SU-DHL-6 (cell line): ENCODE measurements at regions not wholly inside any gene's neighbourhood (a gene's known extent, or its start where the extent isn't known, plus 50 kb on each side); places are given as distances from the start of the nearest gene placed in this dataset.

Experiments used
- H2AFZ ChIP-seq: fragments of 200-600 bp; sonication (generic); 2 replicates; pipeline ENCODE4 v1.6.1; 2014; ENCODE audit warnings: low read depth, mild to moderate bottlenecking, moderate library complexity, mixed read lengths, antibody characterized with exemption, low read length; ENCODE audit not compliant: severe bottlenecking
- H3F3A ChIP-seq: fragments of 200-600 bp; shearing (Covaris generic); 2 replicates; pipeline ENCODE4 v1.6.0; 2016; ENCODE audit warnings: antibody characterized with exemption, mild to moderate bottlenecking; ENCODE audit not compliant: insufficient read depth
- H3K27ac ChIP-seq: fragments of 200-600 bp; sonication (generic); 2 replicates; pipeline ENCODE4 v1.5.1; 2016; ENCODE audit warnings: low read depth, mild to moderate bottlenecking, low read length, moderate library complexity, mixed read lengths
- H3K27me3 ChIP-seq: fragments of 200-600 bp; sonication (generic), shearing (Covaris generic); 2 replicates; pipeline ENCODE4 v1.6.0; 2014; ENCODE audit warnings: mild to moderate bottlenecking, low read length
- H3K36me3 ChIP-seq: fragments of 200-600 bp; sonication (generic); 2 replicates; pipeline ENCODE4 v1.6.1; 2014; ENCODE audit warnings: mild to moderate bottlenecking, low read length, mixed read lengths
- H3K4me2 ChIP-seq: fragments of 300-600, 200-600 bp; shearing (Covaris generic), sonication (generic); 2 replicates; pipeline ENCODE4 v1.6.0; 2014; ENCODE audit warnings: low read length, low read depth, mild to moderate bottlenecking; ENCODE audit not compliant: poor library complexity, severe bottlenecking
- H3K4me3 ChIP-seq: fragments of 200-600 bp; sonication (generic); 2 replicates; pipeline ENCODE4 v1.5.1; 2014; ENCODE audit warnings: antibody characterized with exemption, low read length, mild to moderate bottlenecking, mixed read lengths; ENCODE audit not compliant: insufficient read depth, poor library complexity, severe bottlenecking
- H3K79me2 ChIP-seq: fragments of 200-600 bp; sonication (generic); 2 replicates; pipeline ENCODE4 v1.6.1; 2014; ENCODE audit warnings: mild to moderate bottlenecking, low read length, moderate library complexity; ENCODE audit not compliant: insufficient read depth
- H3K9ac ChIP-seq: fragments of 200-600 bp; sonication (generic); 2 replicates; pipeline ENCODE4 v1.7.0; 2014; ENCODE audit warnings: mild to moderate bottlenecking, low read length
- H3K9me2 ChIP-seq: fragments of 200-600 bp; sonication (generic); replicated peaks from 2 replicates; pipeline ENCODE4 v1.6.1; 2014; ENCODE audit warnings: low read length; ENCODE audit not compliant: insufficient read depth
- H3K9me3 ChIP-seq: fragments of 200-600 bp; sonication (generic); 2 replicates; pipeline ENCODE4 v1.6.1; 2014; ENCODE audit warnings: low read length, mixed read lengths; ENCODE audit not compliant: insufficient read depth
- H4K20me1 ChIP-seq: fragments of 200-600 bp; sonication (generic); 2 replicates; pipeline ENCODE4 v1.6.1; 2014; ENCODE audit warnings: low read depth, mild to moderate bottlenecking, antibody characterized with exemption, low read length, moderate library complexity, mixed read lengths
- EZH2phosphoT487 ChIP-seq: fragments of 200-600 bp; sonication (generic), shearing (Covaris generic); conservative IDR thresholded peaks from 2 replicates; pipeline ENCODE4 v1.6.1; 2018; ENCODE audit warnings: mild to moderate bottlenecking, antibody characterized with exemption, low read length, moderate library complexity, mixed read lengths
- TF ChIP-seq, protein P1 (sequence below): fragments of 200-600 bp; sonication (generic); IDR thresholded peaks from one replicate; pipeline ENCODE4 v1.5.1; 2017; ENCODE audit warnings: antibody characterized with exemption, mild to moderate bottlenecking, low read length, moderate library complexity; ENCODE audit not compliant: insufficient read depth, poor library complexity, severe bottlenecking

DNA sequence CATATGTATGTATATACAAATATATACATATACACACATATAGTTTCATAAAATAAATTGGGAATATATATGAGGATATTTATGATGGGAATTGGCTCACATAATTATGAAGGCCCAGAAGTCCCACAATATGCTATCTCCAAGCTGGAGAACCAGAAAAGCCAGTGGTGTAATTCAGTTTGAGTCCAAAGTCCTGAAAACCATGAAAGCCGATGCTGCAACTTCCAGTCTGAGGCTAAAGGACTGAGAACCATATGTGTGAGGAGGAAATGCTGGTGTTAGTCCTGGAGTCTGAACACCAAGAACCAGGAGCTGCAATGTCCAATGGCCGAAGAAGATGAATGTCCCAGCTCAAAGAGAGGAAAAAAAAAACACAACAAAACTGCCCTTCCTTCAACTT, 65.5 kb upstream of the PRKD1 start:
- TF ChIP-seq EZH2phosphoT487: no peak
- H3K79me2 ChIP-seq: no peaks in the 10 kb centered on the region
- no peak overlapping the region for H3K9ac ChIP-seq
- no peaks in the 10 kb centered on the region for H3K27me3 ChIP-seq
- no peak overlapping the region for H3K27ac ChIP-seq
- no peaks in the 10 kb centered on the region for H3K9me2 ChIP-seq
- H3K4me3 ChIP-seq: no peak overlapping the region
- H2AFZ ChIP-seq: no peak overlapping the region
- no peaks in the 10 kb centered on the region for H3F3A ChIP-seq
- no peaks in the 10 kb centered on the region for H4K20me1 ChIP-seq
- H3K36me3 ChIP-seq: no peaks in the 10 kb centered on the region
- no peak overlapping the region for H3K4me2 ChIP-seq
- no peaks in the 10 kb centered on the region for H3K9me3 ChIP-seq

DNA sequence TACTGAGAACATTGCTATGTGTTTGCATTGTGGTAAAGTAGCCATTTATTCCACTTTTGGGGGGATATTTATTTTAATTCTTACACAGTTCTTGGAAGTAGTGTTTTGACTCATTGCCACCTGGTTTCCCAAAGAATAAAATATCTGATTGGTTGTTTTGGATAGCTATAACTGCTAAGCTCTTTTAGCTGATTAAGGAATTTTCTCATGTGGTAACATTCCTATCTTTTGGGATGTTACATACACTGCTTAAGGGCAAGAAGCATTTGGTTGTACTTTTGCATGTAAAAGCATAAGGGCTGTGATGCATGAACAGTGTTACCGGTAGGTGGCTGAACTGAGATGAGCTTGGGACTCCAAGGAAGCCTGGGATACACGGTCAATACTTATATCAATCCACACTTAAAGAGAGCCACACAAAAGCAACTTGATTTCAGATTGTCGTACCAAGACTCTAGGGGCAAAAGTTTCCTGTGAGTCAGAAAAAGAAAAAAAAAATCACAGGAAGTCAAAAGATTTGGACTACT, 71.4 kb upstream of the PRKD1 start:
- no peak overlapping the region for H3K27ac ChIP-seq
- H2AFZ ChIP-seq: no peak overlapping the region
- no peaks in the 10 kb centered on the region for H3K9me2 ChIP-seq
- H3K4me2 ChIP-seq: no peak overlapping the region
- H3K4me3 ChIP-seq: no peak overlapping the region
- no peaks in the 10 kb centered on the region for H3K36me3 ChIP-seq
- H3K9me3 ChIP-seq: no peaks in the 10 kb centered on the region
- H3K79me2 ChIP-seq: no peaks in the 10 kb centered on the region
- TF ChIP-seq, protein P1, sequence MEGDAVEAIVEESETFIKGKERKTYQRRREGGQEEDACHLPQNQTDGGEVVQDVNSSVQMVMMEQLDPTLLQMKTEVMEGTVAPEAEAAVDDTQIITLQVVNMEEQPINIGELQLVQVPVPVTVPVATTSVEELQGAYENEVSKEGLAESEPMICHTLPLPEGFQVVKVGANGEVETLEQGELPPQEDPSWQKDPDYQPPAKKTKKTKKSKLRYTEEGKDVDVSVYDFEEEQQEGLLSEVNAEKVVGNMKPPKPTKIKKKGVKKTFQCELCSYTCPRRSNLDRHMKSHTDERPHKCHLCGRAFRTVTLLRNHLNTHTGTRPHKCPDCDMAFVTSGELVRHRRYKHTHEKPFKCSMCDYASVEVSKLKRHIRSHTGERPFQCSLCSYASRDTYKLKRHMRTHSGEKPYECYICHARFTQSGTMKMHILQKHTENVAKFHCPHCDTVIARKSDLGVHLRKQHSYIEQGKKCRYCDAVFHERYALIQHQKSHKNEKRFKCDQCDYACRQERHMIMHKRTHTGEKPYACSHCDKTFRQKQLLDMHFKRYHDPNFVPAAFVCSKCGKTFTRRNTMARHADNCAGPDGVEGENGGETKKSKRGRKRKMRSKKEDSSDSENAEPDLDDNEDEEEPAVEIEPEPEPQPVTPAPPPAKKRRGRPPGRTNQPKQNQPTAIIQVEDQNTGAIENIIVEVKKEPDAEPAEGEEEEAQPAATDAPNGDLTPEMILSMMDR: no peak
- no peak for TF ChIP-seq EZH2phosphoT487
- no peaks in the 10 kb centered on the region for H4K20me1 ChIP-seq
- no peaks in the 10 kb centered on the region for H3K27me3 ChIP-seq
- H3K9ac ChIP-seq: no peak overlapping the region
- no peaks in the 10 kb centered on the region for H3F3A ChIP-seq

- Histone ChIP-seq H3K9ac (no peak overlapping the region), H3K27ac (no peak overlapping the region), H3K4me2 (no peak overlapping the region), H3K4me3 (no peak overlapping the region), H3F3A (no peaks in the 10 kb centered on the region), H3K79me2 (no peaks in the 10 kb centered on the region), H3K36me3 (no peaks in the 10 kb centered on the region), H3K9me2 (no peaks in the 10 kb centered on the region), H2AFZ (no peak overlapping the region), H3K27me3 (no peaks in the 10 kb centered on the region), H3K9me3 (no peaks in the 10 kb centered on the region), H4K20me1 (no peaks in the 10 kb centered on the region)
- TF ChIP-seq EZH2phosphoT487: no peak
- TF ChIP-seq, protein P1: no peak
Measured at GRCh38 chr14:30002859-30003258, 75.2 kb upstream of the PRKD1 start.

DNA sequence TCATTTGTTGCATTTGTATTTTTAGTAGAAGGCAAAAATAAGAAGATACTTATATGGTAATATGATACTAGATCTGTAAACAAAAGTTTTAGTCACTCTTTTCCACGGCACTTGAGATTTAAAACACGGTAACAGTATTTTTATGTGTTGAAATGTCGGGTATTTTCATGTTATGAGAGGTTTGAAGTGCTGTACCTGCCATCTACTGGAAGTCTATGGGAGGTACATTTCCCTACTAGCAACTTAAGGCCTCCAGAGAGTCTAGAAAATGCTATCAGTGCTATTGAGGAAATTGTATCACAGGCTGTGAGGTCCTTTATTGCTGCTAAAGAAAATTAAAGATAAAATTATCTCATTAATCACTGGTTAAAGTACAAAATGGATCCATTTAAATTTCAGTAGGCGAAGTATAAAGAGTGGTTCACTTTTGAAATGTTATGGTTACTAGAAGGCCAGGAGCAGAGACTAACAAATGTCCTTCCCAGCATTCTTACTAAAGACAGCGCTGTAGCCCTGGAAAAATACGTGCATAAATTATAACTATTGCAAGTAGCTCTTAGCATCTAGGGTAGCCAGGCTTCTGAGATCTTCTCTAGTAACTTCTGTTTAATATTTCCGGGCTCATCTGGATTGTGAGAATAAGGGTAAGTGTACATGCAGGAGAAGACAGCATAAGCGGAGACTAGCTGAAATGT, 77.6 kb upstream of the PRKD1 start:
- Histone ChIP-seq H3K79me2 (no peaks in the 10 kb centered on the region), H3K9me3 (no peaks in the 10 kb centered on the region), H3K9me2 (no peaks in the 10 kb centered on the region), H2AFZ (no peak overlapping the region), H4K20me1 (no peaks in the 10 kb centered on the region), H3K4me3 (no peak overlapping the region), H3F3A (no peaks in the 10 kb centered on the region), H3K9ac (no peak overlapping the region), H3K4me2 (no peak overlapping the region), H3K27ac (no peak overlapping the region), H3K27me3 (no peaks in the 10 kb centered on the region), H3K36me3 (no peaks in the 10 kb centered on the region)
- TF ChIP-seq, protein P1: peak; percentile 32
- no peak for TF ChIP-seq EZH2phosphoT487
